Kidney epithelial cell (primary cell): ENCODE measurements at regions not wholly inside any gene's neighbourhood (a gene's known extent, or its start where the extent isn't known, plus 50 kb on each side); places are given as distances from the start of the nearest gene placed in this dataset.
A peak's percentile ranks its signal among the peaks of the same experiment; 100 is the strongest.

Source experiments
- DNase-seq: peaks from one replicate; pipeline ENCODE4 v3.0.0-alpha.2; 2010; ENCODE audit warnings: low read depth
- H3K27me3 ChIP-seq: 2 replicates; pipeline ENCODE4 v1.6.0; 2011; ENCODE audit warnings: low read length; ENCODE audit not compliant: control insufficient read depth, insufficient read depth
- H3K36me3 ChIP-seq: 2 replicates; pipeline ENCODE4 v1.5.1; 2011; ENCODE audit warnings: low read length; ENCODE audit not compliant: control insufficient read depth, insufficient read depth
- H3K4me3 ChIP-seq: 2 replicates; pipeline ENCODE4 v1.5.1; 2011; ENCODE audit warnings: low read depth, mild to moderate bottlenecking, control low read depth, low read length
- TF ChIP-seq, protein P1 (sequence below): IDR thresholded peaks from 2 replicates; pipeline ENCODE4 v1.5.1; 2011; ENCODE audit warnings: mild to moderate bottlenecking, moderate library complexity, low read length, control low read depth, inconsistent platforms; ENCODE audit not compliant: insufficient read depth, poor library complexity, severe bottlenecking

DNA sequence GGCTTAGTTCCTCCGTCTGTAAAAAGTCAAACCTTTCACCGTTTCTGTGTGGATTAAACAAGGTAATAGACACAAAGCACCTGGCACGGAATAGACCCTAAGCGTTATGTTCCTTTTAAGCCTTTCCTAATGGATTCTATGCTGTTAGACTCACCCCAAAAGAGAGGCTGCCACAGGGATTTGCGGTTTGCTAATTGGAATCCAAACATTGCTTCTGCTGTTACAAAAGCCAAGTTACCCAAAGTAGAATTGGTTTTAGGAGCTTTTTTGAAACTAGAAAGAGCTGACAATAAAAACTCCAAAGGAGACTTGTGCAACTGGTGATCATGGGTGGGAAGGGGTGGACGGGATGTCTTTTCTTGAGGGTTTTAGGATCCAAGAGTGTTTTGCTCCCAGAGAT, 178.0 kb downstream of the BMP7 start:
- Histone ChIP-seq H3K4me3 (no peak overlapping the region), H3K36me3 (no peaks in the 10 kb centered on the region), H3K27me3 (peaks cover 10% of the 10 kb centered on the region)
- no peak for DNase-seq
- TF ChIP-seq, protein P1, sequence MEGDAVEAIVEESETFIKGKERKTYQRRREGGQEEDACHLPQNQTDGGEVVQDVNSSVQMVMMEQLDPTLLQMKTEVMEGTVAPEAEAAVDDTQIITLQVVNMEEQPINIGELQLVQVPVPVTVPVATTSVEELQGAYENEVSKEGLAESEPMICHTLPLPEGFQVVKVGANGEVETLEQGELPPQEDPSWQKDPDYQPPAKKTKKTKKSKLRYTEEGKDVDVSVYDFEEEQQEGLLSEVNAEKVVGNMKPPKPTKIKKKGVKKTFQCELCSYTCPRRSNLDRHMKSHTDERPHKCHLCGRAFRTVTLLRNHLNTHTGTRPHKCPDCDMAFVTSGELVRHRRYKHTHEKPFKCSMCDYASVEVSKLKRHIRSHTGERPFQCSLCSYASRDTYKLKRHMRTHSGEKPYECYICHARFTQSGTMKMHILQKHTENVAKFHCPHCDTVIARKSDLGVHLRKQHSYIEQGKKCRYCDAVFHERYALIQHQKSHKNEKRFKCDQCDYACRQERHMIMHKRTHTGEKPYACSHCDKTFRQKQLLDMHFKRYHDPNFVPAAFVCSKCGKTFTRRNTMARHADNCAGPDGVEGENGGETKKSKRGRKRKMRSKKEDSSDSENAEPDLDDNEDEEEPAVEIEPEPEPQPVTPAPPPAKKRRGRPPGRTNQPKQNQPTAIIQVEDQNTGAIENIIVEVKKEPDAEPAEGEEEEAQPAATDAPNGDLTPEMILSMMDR, result no peak

DNA sequence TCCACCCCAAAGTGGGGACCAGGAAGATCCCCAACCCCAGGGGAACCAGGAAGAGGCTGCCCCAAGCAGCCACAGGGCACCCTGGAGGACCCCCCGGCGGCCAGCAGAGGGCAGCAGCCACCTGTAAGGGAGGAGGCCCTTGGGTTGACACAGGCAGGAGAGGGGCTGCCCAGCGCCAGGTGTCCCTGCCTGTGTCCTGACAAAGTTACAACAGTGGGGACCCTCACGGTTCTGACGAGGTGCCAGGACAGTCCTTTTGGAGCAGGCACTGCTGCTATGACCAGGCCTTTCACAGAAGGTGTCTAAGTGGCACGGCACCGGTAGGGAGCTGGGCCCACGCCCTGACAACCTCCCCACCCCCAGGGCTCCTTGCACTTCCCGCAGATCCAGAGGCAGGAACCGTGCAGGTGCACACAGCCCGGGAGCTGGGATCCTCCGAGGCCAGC, 176.7 kb downstream of the BMP7 start:
- H3K27me3 ChIP-seq, result peaks cover 18% of the 10 kb centered on the region
- no peak overlapping the region for H3K4me3 ChIP-seq
- no peaks in the 10 kb centered on the region for H3K36me3 ChIP-seq
- TF ChIP-seq, protein P1, result peak; percentile 97
- no peak for DNase-seq

- Histone ChIP-seq H3K36me3 (no peaks in the 10 kb centered on the region), H3K4me3 (no peak overlapping the region), H3K27me3 (peaks cover 18% of the 10 kb centered on the region)
- DNase-seq, result no peak
- TF ChIP-seq, protein P1, result no peak
Measured at GRCh38 chr20:57090590-57091560, 175.6 kb downstream of the BMP7 start.

GRCh38 chr20:57091748-57092111, 174.7 kb downstream of the BMP7 start:
- Histone ChIP-seq H3K27me3 (peaks cover 20% of the 10 kb centered on the region), H3K4me3 (no peak overlapping the region), H3K36me3 (no peaks in the 10 kb centered on the region)
- TF ChIP-seq, protein P1, result no peak
- no peak for DNase-seq

- Histone ChIP-seq H3K4me3 (no peak overlapping the region), H3K27me3 (peaks cover 20% of the 10 kb centered on the region), H3K36me3 (no peaks in the 10 kb centered on the region)
- DNase-seq, result no peak
- TF ChIP-seq, protein P1, result peak; percentile 89
Measured at GRCh38 chr20:57092112-57092899, 174.1 kb downstream of the BMP7 start.
